ENCODE measurements at regions not wholly inside any gene's neighbourhood (a gene's known extent, or its start where the extent isn't known, plus 50 kb on each side); places are given as distances from the start of the nearest gene placed in this dataset.

- Histone ChIP-seq H3K27ac (ENCODE audit: low read length in 2 of 2) (no peak overlapping the region), H2AFZ (ENCODE audit: insufficient read depth, low read depth, low read length, poor library complexity, severe bottlenecking) (no peak overlapping the region), H3K9me3 (ENCODE audit: control extremely low read depth in 1 of 3, control insufficient read depth in 2 of 3, insufficient read depth in 1 of 3, low read length in 2 of 3) (no peaks in the 10 kb centered on the region), H3K27me3 (replicated peaks in 1 of 4; ENCODE audit: control extremely low read depth in 1 of 4, control insufficient read depth in 3 of 4, insufficient read depth in 4 of 4, low read length in 3 of 4) (no peaks in the 10 kb centered on the region), H3K4me3 (ENCODE audit: control extremely low read depth in 1 of 5, extremely low read depth in 1 of 5, insufficient read depth in 1 of 5, low read depth in 2 of 5, low read length in 4 of 5) (no peak overlapping the region), H4K20me1 (ENCODE audit: control insufficient read depth, insufficient read depth, low read length, poor library complexity, severe bottlenecking) (no peaks in the 10 kb centered on the region), H3K9ac (ENCODE audit: low read length) (no peak overlapping the region), H3K79me2 (ENCODE audit: control insufficient read depth, insufficient read depth, low read length) (no peaks in the 10 kb centered on the region), H3K36me3 (replicated peaks in 1 of 2; ENCODE audit: control extremely low read depth in 1 of 2, control insufficient read depth in 1 of 2, extremely low read depth in 1 of 2, insufficient read depth in 2 of 2, low read length in 1 of 2) (no peaks in the 10 kb centered on the region), H3K4me2 (replicated peaks; ENCODE audit: low read depth, low read length, poor library complexity, severe bottlenecking) (no peak overlapping the region), H3K4me1 (ENCODE audit: control insufficient read depth in 2 of 2, insufficient read depth in 2 of 2, low read length in 2 of 2) (no peaks in the 10 kb centered on the region)
- DNase-seq, result no peak
- ChIA-PET CTCF (no interaction called here), POLR2A (no interaction called here)
- Mint-ChIP-seq H3K4me3 (no peak overlapping the region), H3K27me3 (no peaks in the 10 kb centered on the region), H3K9me3 (ENCODE audit: insufficient read depth) (no peaks in the 10 kb centered on the region), H3K4me1 (no peaks in the 10 kb centered on the region), H3K27ac (no peak overlapping the region)
- TF ChIP-seq, protein P1, sequence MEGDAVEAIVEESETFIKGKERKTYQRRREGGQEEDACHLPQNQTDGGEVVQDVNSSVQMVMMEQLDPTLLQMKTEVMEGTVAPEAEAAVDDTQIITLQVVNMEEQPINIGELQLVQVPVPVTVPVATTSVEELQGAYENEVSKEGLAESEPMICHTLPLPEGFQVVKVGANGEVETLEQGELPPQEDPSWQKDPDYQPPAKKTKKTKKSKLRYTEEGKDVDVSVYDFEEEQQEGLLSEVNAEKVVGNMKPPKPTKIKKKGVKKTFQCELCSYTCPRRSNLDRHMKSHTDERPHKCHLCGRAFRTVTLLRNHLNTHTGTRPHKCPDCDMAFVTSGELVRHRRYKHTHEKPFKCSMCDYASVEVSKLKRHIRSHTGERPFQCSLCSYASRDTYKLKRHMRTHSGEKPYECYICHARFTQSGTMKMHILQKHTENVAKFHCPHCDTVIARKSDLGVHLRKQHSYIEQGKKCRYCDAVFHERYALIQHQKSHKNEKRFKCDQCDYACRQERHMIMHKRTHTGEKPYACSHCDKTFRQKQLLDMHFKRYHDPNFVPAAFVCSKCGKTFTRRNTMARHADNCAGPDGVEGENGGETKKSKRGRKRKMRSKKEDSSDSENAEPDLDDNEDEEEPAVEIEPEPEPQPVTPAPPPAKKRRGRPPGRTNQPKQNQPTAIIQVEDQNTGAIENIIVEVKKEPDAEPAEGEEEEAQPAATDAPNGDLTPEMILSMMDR (IDR thresholded peaks at IDR 0.05), result no peak
- no peak for TF ChIP-seq EZH2 (IDR thresholded peaks at IDR 0.05; ENCODE audit: borderline replicate concordance, insufficient read depth, low read depth, low read length, poor library complexity, severe bottlenecking)
- ATAC-seq (ENCODE audit: low read depth), result no peak
- intact Hi-C loops (cut with micrococcal nuclease), result no loop called here
- no CpG with 5 or more reads among the region's 1 CpG for WGBS (ENCODE audit: insufficient coverage)
Measured at GRCh38 chr3:151644020-151644620, 89.6 kb upstream of the AADACL2 start.

DNA sequence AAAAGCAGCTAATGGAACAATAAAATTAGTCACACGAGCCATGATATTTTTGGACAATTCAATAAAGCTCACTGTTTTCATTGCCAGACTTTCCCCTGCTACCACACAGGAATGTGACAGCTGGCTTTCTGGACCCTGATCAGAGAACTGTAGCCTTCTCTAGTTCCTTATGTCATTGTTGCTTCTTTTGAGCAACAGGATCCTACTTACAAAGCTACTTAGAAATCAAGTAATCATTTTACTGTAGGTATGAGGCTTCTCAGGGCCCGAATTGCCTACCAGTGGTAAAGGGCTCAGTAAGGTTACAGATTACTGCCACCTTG lies 94.3 kb upstream of the AADACL2 start:
- ATAC-seq (ENCODE audit: low read depth), result no peak
- H3K27ac ChIP-seq (ENCODE audit: low read length in 2 of 2), result no peak overlapping the region
- no peak overlapping the region for H3K4me3 Mint-ChIP-seq
- TF ChIP-seq EZH2 (IDR thresholded peaks at IDR 0.05; ENCODE audit: borderline replicate concordance, insufficient read depth, low read depth, low read length, poor library complexity, severe bottlenecking), result no peak
- TF ChIP-seq, protein P1 (IDR thresholded peaks at IDR 0.05), result no peak
- H3K27me3 ChIP-seq (replicated peaks in 1 of 4; ENCODE audit: control extremely low read depth in 1 of 4, control insufficient read depth in 3 of 4, insufficient read depth in 4 of 4, low read length in 3 of 4), result no peaks in the 10 kb centered on the region
- H3K4me3 ChIP-seq (ENCODE audit: control extremely low read depth in 1 of 5, extremely low read depth in 1 of 5, insufficient read depth in 1 of 5, low read depth in 2 of 5, low read length in 4 of 5), result no peak overlapping the region
- no peak overlapping the region for H3K27ac Mint-ChIP-seq
- no peak overlapping the region for H2AFZ ChIP-seq (ENCODE audit: insufficient read depth, low read depth, low read length, poor library complexity, severe bottlenecking)
- intact Hi-C loops (cut with micrococcal nuclease), result no loop called here
- POLR2A ChIA-PET, result no interaction called here
- H3K79me2 ChIP-seq (ENCODE audit: control insufficient read depth, insufficient read depth, low read length), result no peaks in the 10 kb centered on the region
- no peaks in the 10 kb centered on the region for H3K36me3 ChIP-seq (replicated peaks in 1 of 2; ENCODE audit: control extremely low read depth in 1 of 2, control insufficient read depth in 1 of 2, extremely low read depth in 1 of 2, insufficient read depth in 2 of 2, low read length in 1 of 2)
- H3K4me2 ChIP-seq (replicated peaks; ENCODE audit: low read depth, low read length, poor library complexity, severe bottlenecking), result no peak overlapping the region
- no peak overlapping the region for H3K9ac ChIP-seq (ENCODE audit: low read length)
- H3K4me1 Mint-ChIP-seq, result no peaks in the 10 kb centered on the region
- no peaks in the 10 kb centered on the region for H3K4me1 ChIP-seq (ENCODE audit: control insufficient read depth in 2 of 2, insufficient read depth in 2 of 2, low read length in 2 of 2)
- no peaks in the 10 kb centered on the region for H3K27me3 Mint-ChIP-seq
- H3K9me3 Mint-ChIP-seq (ENCODE audit: insufficient read depth), result no peaks in the 10 kb centered on the region
- CTCF ChIA-PET, result no interaction called here
- no peak for DNase-seq
- 90% methylated on average over 2 of the region's 2 CpGs for WGBS (ENCODE audit: insufficient coverage)
- no peaks in the 10 kb centered on the region for H3K9me3 ChIP-seq (ENCODE audit: control extremely low read depth in 1 of 3, control insufficient read depth in 2 of 3, insufficient read depth in 1 of 3, low read length in 2 of 3)
- no peaks in the 10 kb centered on the region for H4K20me1 ChIP-seq (ENCODE audit: control insufficient read depth, insufficient read depth, low read length, poor library complexity, severe bottlenecking)
